ENCODE measurements at regions not wholly inside any gene's neighbourhood (a gene's known extent, or its start where the extent isn't known, plus 50 kb on each side); places are given as distances from the start of the nearest gene placed in this dataset.

- no peak for DNase-seq (ENCODE audit: low spot score)
- no peak for TF ChIP-seq CTCF (IDR thresholded peaks at IDR 0.05)
- Histone ChIP-seq H3K27ac (no peak overlapping the region), H3K4me3 (no peak overlapping the region)
These were observed 113.1 kb upstream of the RUNX3 start for GRCh38 chr1:25043228-25043580.

DNA sequence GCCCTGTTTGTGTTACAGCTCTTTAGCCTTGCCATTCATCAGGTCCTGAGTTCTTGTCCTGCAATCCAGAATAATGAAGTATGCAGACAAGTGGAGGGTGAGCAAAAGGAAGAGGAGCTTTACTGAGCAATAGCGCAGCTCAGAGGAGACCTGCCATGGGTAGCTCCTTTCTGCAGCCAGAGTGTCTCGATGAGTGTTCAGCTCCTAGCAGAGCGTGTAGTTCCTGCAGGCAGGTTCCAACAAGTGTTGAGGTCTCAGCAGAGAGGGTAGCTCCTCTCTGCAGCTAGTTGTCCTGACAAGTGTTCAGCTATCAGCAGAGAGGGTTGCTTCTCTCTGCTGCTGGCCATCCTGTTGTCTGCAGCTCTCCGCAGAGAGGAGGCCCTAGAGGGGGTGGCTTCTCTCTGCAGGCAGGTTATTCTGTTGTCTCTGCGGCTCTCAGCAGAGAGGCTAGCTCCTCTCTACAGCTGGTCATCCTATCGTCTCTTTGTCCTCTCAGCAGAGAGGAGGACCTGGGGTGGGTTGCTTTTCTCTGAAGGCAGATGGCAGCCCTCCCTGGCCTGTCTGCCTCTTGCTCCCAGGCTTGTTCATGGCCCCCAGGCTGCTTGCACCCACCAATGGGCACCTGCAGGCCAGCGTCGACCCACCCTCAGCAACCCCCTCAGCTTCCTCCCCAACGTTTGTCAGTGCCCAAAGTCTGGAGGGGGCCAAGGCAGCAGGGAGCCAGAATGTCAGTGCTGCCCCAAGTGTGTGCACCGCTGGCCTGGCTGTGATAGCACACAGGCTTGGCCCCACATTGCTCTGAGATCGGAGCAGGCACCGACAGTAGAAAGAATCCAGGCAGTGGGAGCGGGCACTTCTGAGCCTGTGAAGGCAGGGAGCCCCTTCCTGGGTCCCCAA is 112.5 kb upstream of the RUNX3 start:
- Histone ChIP-seq H3K4me3 (no peak overlapping the region), H3K27ac (no peak overlapping the region)
- no peak for TF ChIP-seq CTCF (IDR thresholded peaks at IDR 0.05)
- DNase-seq (ENCODE audit: low spot score): no peak

DNA sequence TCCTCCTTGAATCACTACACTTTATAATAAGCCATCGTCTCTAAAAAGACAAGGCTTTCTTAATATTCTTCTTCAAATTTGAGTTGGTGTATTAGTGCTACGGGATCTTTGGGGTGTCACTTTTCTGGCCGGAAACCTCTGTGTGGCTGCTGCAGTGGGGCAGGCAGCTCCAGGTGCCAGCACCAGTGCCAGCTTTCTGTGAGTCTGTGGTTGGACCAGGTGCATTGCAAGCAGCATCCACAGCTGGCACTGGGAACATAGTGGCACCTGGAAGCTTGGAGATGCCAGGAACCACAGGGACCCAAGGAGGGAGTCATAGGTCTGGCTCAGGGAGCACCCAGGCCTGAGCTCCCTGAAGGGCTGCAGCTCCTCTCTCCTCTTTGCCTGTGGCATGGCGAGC is 111.8 kb upstream of the RUNX3 start:
- Histone ChIP-seq H3K4me3 (no peak overlapping the region), H3K27ac (no peak overlapping the region)
- DNase-seq (ENCODE audit: low spot score): no peak
- no peak for TF ChIP-seq CTCF (IDR thresholded peaks at IDR 0.05)

DNA sequence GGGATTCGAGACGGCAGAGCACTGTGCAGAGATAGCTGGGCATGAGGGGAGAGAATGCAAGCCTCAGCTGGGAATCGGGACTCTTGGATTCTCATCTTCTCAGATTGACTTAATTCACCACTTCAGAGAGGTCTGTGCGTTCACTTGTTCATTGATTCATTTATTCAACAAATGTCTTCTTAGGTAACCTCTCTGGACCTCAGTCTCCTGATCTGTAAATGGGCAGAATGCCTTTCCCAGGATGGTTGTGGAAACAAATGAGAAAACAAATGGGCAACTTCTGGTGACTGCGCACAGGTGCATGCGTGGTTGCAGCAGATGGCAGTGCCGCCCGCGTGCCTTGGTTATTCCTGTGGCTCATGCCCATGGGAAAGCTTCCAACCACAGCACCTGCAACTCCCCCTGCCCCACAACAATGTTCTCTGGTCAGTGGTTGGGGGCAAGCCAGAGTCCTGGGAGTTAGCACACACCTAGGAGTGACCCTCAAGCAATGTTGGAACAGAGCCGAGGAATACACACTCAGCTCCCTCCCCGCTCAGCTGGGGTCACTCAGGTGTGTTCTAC is 110.1 kb upstream of the RUNX3 start:
- no peak for TF ChIP-seq CTCF (IDR thresholded peaks at IDR 0.05)
- DNase-seq (ENCODE audit: low spot score): no peak
- H3K4me3 ChIP-seq: no peak overlapping the region
- no peak overlapping the region for H3K27ac ChIP-seq

DNA sequence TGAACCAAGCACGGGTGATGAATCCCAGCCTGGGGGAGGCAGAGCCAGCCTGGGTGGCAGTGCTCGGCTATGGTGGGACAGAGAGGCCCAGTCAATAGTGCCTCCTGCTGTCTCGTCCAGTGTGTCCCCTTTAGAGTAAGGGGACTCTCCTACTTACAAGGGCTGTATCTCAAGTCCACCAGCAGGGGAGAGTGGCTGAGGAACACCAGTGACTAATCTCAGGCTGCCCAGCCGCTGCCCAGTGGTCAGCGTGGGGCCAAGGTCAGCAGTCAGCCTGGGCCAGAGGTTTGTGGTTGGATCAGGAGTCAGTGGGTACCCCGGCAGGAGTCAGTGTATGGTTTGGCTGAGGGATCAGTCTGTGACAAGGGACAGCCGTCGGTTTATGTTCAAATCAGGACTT is 109.2 kb upstream of the RUNX3 start:
- no peak for DNase-seq (ENCODE audit: low spot score)
- no peak overlapping the region for H3K4me3 ChIP-seq
- no peak for TF ChIP-seq CTCF (IDR thresholded peaks at IDR 0.05)
- H3K27ac ChIP-seq: no peak overlapping the region

GRCh38 chr1:25038699-25039098 is 108.6 kb upstream of the RUNX3 start:
- Histone ChIP-seq H3K27ac (no peak overlapping the region), H3K4me3 (no peak overlapping the region)
- TF ChIP-seq CTCF (IDR thresholded peaks at IDR 0.05): no peak
- DNase-seq (ENCODE audit: low spot score): no peak
